Endothelial cell (in vitro differentiated cells): ENCODE measurements at regions not wholly inside any gene's neighbourhood (a gene's known extent, or its start where the extent isn't known, plus 50 kb on each side); places are given as distances from the start of the nearest gene placed in this dataset.
A peak's percentile ranks its signal among the peaks of the same experiment; 100 is the strongest.

Experiments
- DNase-seq: peaks from one replicate; pipeline ENCODE4 v3.0.0; 2021; ENCODE audit warnings: low spot score
- H3K27ac Mint-ChIP-seq: one replicate; pipeline ENCODE4 v1.8.0; 2021; ENCODE audit warnings: mixed read lengths, inconsistent platforms; ENCODE audit not compliant: unreplicated experiment
- H3K27me3 Mint-ChIP-seq: one replicate; pipeline ENCODE4 v1.8.0; 2021; ENCODE audit warnings: mild to moderate bottlenecking, moderate library complexity, mixed read lengths, inconsistent platforms; ENCODE audit not compliant: unreplicated experiment
- H3K36me3 Mint-ChIP-seq: one replicate; pipeline ENCODE4 v1.8.0; 2021; ENCODE audit warnings: mild to moderate bottlenecking, low read depth, mixed read lengths, inconsistent platforms; ENCODE audit not compliant: unreplicated experiment
- H3K4me1 Mint-ChIP-seq: one replicate; pipeline ENCODE4 v1.8.0; 2021; ENCODE audit warnings: mild to moderate bottlenecking, mixed read lengths, inconsistent platforms; ENCODE audit not compliant: unreplicated experiment
- H3K4me3 Mint-ChIP-seq: one replicate; pipeline ENCODE4 v1.8.0; 2021; ENCODE audit warnings: mild to moderate bottlenecking, mixed read lengths, inconsistent platforms; ENCODE audit not compliant: unreplicated experiment
- H3K9me3 Mint-ChIP-seq: one replicate; pipeline ENCODE4 v1.8.0; 2021; ENCODE audit warnings: mixed read lengths, inconsistent platforms; ENCODE audit not compliant: unreplicated experiment
- TF ChIP-seq, protein P1 (sequence below): fragments of 200-600 bp; sonication (generic); IDR thresholded peaks from one replicate; pipeline ENCODE4 v1.5.0; 2021; ENCODE audit warnings: antibody characterized with exemption; ENCODE audit not compliant: unreplicated experiment

GRCh38 chr22:49540084-49540912 lies 287.4 kb downstream of the BRD1 start:
- Mint-ChIP-seq H3K36me3 (no peaks in the 10 kb centered on the region), H3K4me1 (peaks cover 7% of the 10 kb centered on the region), H3K9me3 (no peaks in the 10 kb centered on the region), H3K4me3 (no peak overlapping the region), H3K27me3 (no peaks in the 10 kb centered on the region), H3K27ac (no peak overlapping the region)
- no peak for DNase-seq
- TF ChIP-seq, protein P1, sequence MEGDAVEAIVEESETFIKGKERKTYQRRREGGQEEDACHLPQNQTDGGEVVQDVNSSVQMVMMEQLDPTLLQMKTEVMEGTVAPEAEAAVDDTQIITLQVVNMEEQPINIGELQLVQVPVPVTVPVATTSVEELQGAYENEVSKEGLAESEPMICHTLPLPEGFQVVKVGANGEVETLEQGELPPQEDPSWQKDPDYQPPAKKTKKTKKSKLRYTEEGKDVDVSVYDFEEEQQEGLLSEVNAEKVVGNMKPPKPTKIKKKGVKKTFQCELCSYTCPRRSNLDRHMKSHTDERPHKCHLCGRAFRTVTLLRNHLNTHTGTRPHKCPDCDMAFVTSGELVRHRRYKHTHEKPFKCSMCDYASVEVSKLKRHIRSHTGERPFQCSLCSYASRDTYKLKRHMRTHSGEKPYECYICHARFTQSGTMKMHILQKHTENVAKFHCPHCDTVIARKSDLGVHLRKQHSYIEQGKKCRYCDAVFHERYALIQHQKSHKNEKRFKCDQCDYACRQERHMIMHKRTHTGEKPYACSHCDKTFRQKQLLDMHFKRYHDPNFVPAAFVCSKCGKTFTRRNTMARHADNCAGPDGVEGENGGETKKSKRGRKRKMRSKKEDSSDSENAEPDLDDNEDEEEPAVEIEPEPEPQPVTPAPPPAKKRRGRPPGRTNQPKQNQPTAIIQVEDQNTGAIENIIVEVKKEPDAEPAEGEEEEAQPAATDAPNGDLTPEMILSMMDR, result no peak

GRCh38 chr22:49538006-49538405 lies 289.7 kb downstream of the BRD1 start:
- DNase-seq, result no peak
- no peaks in the 10 kb centered on the region for H3K9me3 Mint-ChIP-seq
- peaks cover 2% of the 10 kb centered on the region for H3K27me3 Mint-ChIP-seq
- TF ChIP-seq, protein P1, result no peak
- H3K27ac Mint-ChIP-seq, result no peak overlapping the region
- H3K4me1 Mint-ChIP-seq, result peaks cover 7% of the 10 kb centered on the region
- H3K36me3 Mint-ChIP-seq, result no peaks in the 10 kb centered on the region
- H3K4me3 Mint-ChIP-seq, result no peak overlapping the region

DNA sequence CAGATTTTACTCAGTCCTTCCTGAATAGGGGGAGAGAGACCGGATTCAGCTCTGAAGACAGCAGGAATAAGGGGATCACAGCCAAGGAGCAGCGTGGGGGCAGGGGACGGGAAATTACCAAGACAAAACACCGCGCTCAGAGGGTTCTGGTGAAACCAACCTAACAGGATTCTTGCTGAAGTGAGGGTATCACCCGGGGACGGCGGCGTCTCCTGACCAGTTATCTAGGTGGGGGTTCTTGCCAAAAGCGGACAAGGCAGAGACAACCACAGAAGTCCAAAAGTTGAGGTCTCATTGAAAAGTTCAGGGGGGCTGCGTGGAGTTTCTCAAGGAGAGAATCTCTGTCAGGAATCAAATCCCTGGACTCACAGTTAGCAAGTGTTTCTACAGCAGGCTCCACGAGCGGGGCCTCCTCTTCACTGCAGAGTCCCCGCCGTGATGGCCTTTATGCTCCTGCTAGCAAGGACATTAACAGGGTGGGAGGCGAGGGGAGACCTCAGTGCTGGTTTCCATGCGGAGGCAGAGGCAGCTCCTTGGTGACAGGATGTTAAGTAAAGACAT lies 291.0 kb downstream of the BRD1 start:
- TF ChIP-seq, protein P1, result no peak
- Mint-ChIP-seq H3K36me3 (no peaks in the 10 kb centered on the region), H3K4me1 (peaks cover 7% of the 10 kb centered on the region), H3K27me3 (peaks cover 2% of the 10 kb centered on the region), H3K27ac (peak overlapping the region; percentile 48), H3K4me3 (peak overlapping the region; percentile 71), H3K9me3 (no peaks in the 10 kb centered on the region)
- peak; percentile 17 for DNase-seq

DNA sequence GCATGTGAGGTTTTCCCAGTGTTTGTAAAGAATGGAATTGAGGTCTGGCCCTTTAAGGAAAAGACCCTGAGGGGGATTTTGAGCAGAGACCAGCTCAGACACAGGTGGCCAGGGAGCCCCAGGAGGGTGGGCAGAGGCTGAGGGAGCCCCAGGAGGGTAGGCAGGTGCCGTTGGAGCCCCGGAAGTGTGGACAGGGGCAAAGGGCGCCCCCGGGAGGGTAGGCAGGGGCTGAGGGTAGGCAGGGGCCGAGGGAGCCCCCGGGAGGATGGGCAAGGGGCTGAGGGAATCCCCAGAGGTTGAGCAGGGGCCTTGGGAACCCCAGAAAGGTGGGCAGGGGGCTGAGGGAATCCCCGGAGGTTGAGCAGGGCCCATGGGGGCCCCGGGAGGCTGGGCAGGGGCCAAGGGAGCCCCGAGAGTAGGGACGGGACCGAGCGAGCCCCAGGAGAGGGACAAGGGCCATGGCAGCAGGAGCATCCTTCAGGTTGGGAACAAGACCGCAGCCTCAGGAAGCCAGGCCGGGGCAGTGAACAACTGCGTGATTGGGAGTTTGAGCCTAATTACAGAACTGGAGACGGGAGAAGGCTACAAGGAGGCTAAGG lies 292.0 kb downstream of the BRD1 start:
- H3K9me3 Mint-ChIP-seq, result no peaks in the 10 kb centered on the region
- TF ChIP-seq, protein P1, result no peak
- no peak overlapping the region for H3K4me3 Mint-ChIP-seq
- DNase-seq, result no peak
- no peak overlapping the region for H3K27ac Mint-ChIP-seq
- peaks cover 2% of the 10 kb centered on the region for H3K27me3 Mint-ChIP-seq
- peaks cover 7% of the 10 kb centered on the region for H3K4me1 Mint-ChIP-seq
- H3K36me3 Mint-ChIP-seq, result no peaks in the 10 kb centered on the region

- H3K4me3 Mint-ChIP-seq, result no peak overlapping the region
- peaks cover 2% of the 10 kb centered on the region for H3K27me3 Mint-ChIP-seq
- H3K9me3 Mint-ChIP-seq, result no peaks in the 10 kb centered on the region
- H3K4me1 Mint-ChIP-seq, result peaks cover 7% of the 10 kb centered on the region
- H3K27ac Mint-ChIP-seq, result no peak overlapping the region
- no peak for DNase-seq
- H3K36me3 Mint-ChIP-seq, result no peaks in the 10 kb centered on the region
- TF ChIP-seq, protein P1, result no peak
Observed at GRCh38 chr22:49535126-49535525, 292.5 kb downstream of the BRD1 start.
